Epithelial cell of esophagus (primary cell): ENCODE measurements at regions not wholly inside any gene's neighbourhood (a gene's known extent, or its start where the extent isn't known, plus 50 kb on each side); places are given as distances from the start of the nearest gene placed in this dataset.
A peak's percentile ranks its signal among the peaks of the same experiment; 100 is the strongest.
"Not testable (repeated sequence)": the region's sequence is repeated elsewhere in the genome, so short reads cannot be mapped to it uniquely, and the experiment has no call there.

Experiments
- DNase-seq: peaks from one replicate; pipeline ENCODE4 v3.0.0; 2010; ENCODE audit warnings: low read depth
- H3K4me3 ChIP-seq: 2 replicates; pipeline ENCODE4 v1.5.1; 2011; ENCODE audit warnings: mild to moderate bottlenecking, low read length, control low read depth
- TF ChIP-seq, protein P1 (sequence below): IDR thresholded peaks from 2 replicates; pipeline ENCODE4 v1.5.1; 2011; ENCODE audit warnings: low read depth, mild to moderate bottlenecking, low read length, control low read depth, inconsistent platforms; ENCODE audit not compliant: insufficient read depth; ENCODE audit errors: missing control alignments

DNA sequence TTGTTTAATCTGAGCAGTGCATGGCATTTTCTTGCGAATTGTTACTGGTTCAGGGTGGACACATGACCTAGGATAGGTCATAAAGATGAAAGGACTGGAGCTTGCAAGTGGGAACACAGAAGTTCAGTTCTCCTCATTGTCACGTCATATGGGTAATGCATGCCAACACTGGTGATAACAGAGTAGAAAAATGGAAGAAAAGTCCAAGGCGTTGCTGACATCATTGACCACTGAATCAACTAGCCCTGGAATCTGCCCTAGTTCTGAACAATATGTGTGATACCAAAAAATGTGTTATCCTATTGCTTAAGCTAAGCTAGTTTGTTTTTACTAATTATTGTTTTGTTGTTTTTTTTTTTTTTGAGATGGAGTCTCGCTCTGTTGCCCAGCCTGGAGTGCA is 234.2 kb upstream of the MAF start:
- TF ChIP-seq, protein P1, sequence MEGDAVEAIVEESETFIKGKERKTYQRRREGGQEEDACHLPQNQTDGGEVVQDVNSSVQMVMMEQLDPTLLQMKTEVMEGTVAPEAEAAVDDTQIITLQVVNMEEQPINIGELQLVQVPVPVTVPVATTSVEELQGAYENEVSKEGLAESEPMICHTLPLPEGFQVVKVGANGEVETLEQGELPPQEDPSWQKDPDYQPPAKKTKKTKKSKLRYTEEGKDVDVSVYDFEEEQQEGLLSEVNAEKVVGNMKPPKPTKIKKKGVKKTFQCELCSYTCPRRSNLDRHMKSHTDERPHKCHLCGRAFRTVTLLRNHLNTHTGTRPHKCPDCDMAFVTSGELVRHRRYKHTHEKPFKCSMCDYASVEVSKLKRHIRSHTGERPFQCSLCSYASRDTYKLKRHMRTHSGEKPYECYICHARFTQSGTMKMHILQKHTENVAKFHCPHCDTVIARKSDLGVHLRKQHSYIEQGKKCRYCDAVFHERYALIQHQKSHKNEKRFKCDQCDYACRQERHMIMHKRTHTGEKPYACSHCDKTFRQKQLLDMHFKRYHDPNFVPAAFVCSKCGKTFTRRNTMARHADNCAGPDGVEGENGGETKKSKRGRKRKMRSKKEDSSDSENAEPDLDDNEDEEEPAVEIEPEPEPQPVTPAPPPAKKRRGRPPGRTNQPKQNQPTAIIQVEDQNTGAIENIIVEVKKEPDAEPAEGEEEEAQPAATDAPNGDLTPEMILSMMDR = no peak
- H3K4me3 ChIP-seq = no peak overlapping the region
- no peak for DNase-seq

DNA sequence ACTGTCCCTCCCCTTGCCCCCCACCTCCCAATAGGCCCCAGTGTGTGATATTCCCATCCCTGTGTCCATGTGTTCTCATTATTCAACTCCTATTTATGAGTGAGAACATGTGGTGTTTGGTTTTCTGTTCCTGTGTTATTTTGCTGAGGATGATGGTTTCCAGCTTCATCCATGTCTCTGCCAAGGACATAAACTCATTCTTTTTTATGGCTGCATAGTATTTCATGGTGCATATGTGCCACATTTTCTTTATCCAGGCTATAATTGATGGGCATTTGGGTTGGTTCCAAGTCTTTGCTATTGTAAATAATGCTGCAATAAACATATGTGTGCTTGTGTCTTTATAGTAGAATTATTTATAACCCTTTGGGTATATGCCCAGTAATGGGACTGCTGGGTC is 233.5 kb upstream of the MAF start:
- not testable (repeated sequence) for H3K4me3 ChIP-seq, DNase-seq

DNA sequence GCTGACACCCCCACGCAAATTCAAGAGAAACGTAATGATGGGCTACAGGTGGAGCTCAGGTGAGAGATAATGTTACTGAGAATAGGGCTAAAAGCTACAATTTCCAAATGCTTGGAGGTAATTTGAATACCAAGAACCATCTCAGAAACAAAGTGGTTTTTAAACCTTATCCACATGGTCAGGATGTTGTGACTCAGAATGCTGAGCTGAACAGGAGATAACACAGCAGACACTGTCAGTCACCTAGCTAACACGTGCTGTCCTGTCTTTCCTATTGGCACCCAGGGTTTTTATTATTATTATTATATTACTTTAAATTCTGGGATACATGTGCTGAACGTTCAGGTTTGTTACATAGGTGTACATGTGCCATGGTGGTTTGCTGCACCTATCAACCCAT is 233.0 kb upstream of the MAF start:
- DNase-seq = no peak
- TF ChIP-seq, protein P1 = no peak

DNA sequence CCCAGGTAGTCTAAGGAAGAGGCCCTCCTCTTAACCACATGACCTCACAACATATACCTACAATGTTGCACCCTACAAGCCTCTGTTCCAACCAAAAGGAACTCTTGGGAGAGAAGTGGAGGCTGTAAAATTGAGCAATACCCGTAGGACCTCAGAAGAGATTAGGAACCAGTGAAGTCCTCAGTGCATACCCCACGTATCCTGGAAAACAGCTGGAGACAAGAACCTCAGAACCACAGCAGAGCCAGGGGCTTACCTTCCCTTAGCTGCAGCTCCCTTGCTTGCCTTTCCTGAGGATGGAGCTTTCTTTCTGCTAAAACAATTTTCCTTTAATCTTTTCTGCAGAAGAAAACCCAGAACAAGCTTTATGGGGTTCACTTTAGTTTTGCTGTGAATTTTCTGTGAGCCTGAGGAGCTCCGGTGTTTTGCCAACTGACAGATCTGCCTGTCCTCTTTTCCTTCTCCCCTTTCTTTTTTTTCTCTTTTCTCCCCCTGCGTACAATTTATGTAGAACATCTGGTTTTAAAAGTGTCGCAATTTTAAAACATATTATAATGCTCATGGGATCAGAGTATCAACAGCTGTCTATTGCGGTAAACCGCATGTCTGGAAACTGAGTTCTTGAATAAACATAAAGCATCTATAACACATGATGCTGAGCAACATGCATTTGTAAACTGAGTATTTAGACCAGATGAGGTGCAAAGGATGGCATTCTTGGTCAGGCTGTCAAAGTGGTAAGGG is 226.4 kb upstream of the MAF start:
- H3K4me3 ChIP-seq = no peak overlapping the region
- TF ChIP-seq, protein P1 = no peak
- DNase-seq = no peak

More for the DNA sequence above, 233.0 kb upstream of the MAF start:
- H3K4me3 ChIP-seq = no peak overlapping the region

DNA sequence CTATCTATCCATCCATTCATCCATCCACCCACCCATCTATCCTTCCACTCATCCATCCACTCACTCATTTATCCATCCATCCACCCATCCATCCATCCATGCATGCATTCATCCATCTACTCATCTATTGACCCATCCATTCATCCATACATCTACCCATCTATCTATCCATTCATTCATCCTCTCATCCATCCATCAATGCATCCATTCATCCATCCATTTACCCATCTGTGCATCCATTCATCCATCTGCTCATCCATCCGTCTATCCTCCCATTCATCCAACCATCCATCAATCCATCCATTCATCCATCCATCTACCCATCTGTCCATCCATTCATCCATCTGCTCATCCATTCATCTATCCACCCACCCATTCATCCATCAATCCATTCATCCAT is 224.5 kb upstream of the MAF start:
- TF ChIP-seq, protein P1 = no peak
- H3K4me3 ChIP-seq = no peak overlapping the region
- no peak for DNase-seq

DNA sequence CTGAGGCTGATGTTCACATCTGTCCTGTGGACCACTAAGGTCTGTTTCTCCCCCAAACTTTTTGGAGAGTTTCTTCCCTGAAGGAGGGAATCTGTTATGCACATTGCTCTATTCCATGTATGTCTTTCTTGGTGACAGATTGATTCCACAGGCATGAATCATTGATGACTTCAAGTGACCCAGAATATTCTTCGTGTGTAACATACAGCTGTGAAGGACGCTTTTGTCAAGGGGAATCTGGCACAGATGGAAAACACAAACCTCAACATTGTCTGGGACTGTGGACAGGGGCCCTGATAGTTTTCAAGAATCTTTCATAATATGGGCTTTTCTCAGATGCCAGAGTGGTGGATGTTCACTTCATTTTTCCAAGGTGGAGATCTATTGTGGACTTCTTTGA is 223.1 kb upstream of the MAF start:
- TF ChIP-seq, protein P1 = no peak
- DNase-seq = peak; percentile 21
- H3K4me3 ChIP-seq = no peak overlapping the region

DNA sequence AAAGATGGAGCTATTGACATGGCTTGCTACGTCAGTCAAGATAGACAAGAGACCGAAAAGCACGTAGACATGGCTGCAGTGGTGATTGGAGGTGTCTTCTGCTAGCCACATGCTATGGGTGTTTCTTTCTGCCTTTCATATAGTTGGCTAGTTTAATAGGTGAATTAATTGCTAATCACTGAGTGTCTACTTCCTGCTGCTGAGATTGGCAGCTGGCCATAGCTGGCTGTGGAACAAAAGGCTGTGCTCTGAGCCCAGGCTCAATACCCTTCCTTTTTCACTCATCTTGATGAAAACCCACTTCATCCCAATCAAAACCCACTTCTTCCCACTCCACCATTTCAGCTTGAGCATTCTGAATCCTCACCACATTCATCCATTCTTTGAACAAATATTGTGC is 221.4 kb upstream of the MAF start:
- TF ChIP-seq, protein P1 = no peak
- no peak overlapping the region for H3K4me3 ChIP-seq
- DNase-seq = peak; percentile 13
